HG03571 (cell line): ENCODE measurements at regions not wholly inside any gene's neighbourhood (a gene's known extent, or its start where the extent isn't known, plus 50 kb on each side); places are given as distances from the start of the nearest gene placed in this dataset.

Source experiments
- ATAC-seq: cut with Tn5 transposase; IDR thresholded peaks from one replicate; pipeline ENCODE4 v1.9.1; 2021; ENCODE audit not compliant: unreplicated experiment

- no peak for ATAC-seq
These were observed 250.1 kb upstream of the CTAGE1 start for GRCh38 chr18:22667616-22668422.

- ATAC-seq, result no peak
These were observed 250.8 kb upstream of the CTAGE1 start for GRCh38 chr18:22668496-22668895.

GRCh38 chr18:22670914-22671313 is 253.2 kb upstream of the CTAGE1 start:
- no peak for ATAC-seq

GRCh38 chr18:22673182-22673862 is 255.6 kb upstream of the CTAGE1 start:
- no peak for ATAC-seq

GRCh38 chr18:22674272-22674671 is 256.6 kb upstream of the CTAGE1 start:
- no peak for ATAC-seq

GRCh38 chr18:22675006-22675405 is 257.3 kb upstream of the CTAGE1 start:
- no peak for ATAC-seq

- ATAC-seq, result no peak
These were observed 256.7 kb upstream of the RBBP8 start for GRCh38 chr18:22676423-22676822.

GRCh38 chr18:22678486-22678885 is 254.6 kb upstream of the RBBP8 start:
- ATAC-seq, result no peak

GRCh38 chr18:22680944-22681343 is 252.2 kb upstream of the RBBP8 start:
- no peak for ATAC-seq

GRCh38 chr18:22681908-22682307 is 251.2 kb upstream of the RBBP8 start:
- no peak for ATAC-seq

GRCh38 chr18:22682720-22683119 is 250.4 kb upstream of the RBBP8 start:
- ATAC-seq, result no peak

- no peak for ATAC-seq
These were observed 249.9 kb upstream of the RBBP8 start for GRCh38 chr18:22683196-22683676.

GRCh38 chr18:22683786-22684185 is 249.3 kb upstream of the RBBP8 start:
- no peak for ATAC-seq

GRCh38 chr18:22684268-22684667 is 248.9 kb upstream of the RBBP8 start:
- no peak for ATAC-seq

GRCh38 chr18:22685788-22686187 is 247.3 kb upstream of the RBBP8 start:
- no peak for ATAC-seq

- ATAC-seq, result no peak
These were observed 245.0 kb upstream of the RBBP8 start for GRCh38 chr18:22687892-22688680.

GRCh38 chr18:22688877-22689496 is 244.1 kb upstream of the RBBP8 start:
- no peak for ATAC-seq

- no peak for ATAC-seq
These were observed 243.4 kb upstream of the RBBP8 start for GRCh38 chr18:22689712-22690111.

- ATAC-seq, result no peak
These were observed 242.6 kb upstream of the RBBP8 start for GRCh38 chr18:22690556-22690955.

- ATAC-seq, result no peak
These were observed 241.0 kb upstream of the RBBP8 start for GRCh38 chr18:22691946-22692710.
